ENCODE measurements at regions not wholly inside any gene's neighbourhood (a gene's known extent, or its start where the extent isn't known, plus 50 kb on each side); places are given as distances from the start of the nearest gene placed in this dataset.

DNA sequence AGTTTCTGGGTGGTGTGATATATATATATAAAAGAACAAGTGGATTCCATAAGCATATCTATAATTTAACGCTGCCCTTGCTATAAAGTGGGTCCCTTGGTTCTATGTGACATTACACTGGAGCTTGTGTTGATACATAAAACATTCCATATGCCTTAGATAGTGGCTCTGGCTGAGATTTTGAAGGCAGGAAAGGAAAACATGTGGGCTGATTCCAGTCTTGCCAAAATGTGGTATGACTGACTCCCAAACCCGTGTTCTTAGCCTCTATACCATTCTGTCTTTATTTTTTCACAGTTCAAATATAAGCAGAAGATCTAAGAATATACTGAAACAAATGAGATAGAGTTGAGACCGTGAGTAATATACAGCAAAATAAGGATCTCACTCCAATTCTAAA lies 522.8 kb upstream of the LRRC4C start:
- ATAC-seq, result no peak

DNA sequence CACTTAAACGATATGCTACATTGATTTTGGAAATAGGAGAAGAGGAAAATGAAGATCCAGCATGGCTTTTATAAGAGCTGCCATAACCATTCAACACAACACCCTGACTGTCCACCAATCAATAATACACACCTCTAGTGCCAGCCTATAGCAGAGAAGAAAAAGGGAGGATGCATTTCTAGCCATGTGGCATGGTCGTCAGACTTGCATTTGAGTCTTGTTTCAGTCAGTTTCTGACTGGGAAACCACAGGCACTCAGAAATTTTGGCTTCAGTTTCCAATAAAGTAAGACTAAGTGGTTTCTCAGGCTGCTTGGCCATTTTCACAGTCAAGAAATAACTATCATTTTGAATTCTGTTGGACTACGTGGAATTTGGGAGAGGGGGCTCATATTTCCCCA lies 523.5 kb upstream of the LRRC4C start:
- no peak for ATAC-seq

DNA sequence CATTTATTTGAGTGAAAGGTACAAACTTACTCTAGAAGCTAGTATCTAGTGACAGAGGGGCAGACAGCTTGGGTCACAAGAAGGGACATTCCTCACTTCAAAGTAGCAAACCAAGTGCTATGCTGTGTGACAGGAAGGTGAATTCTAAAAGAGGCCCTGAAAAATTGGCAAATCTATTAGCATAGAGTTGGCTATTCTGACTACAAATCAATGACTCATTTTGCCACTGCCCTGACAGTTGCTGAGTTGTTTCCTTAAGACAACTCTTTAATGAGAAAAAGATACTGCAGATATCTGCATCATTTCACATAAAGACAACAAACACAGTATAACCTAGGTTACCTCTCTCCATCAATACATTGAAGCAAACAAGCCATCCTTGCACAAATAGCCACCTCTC lies 524.0 kb upstream of the LRRC4C start:
- no peak for ATAC-seq

DNA sequence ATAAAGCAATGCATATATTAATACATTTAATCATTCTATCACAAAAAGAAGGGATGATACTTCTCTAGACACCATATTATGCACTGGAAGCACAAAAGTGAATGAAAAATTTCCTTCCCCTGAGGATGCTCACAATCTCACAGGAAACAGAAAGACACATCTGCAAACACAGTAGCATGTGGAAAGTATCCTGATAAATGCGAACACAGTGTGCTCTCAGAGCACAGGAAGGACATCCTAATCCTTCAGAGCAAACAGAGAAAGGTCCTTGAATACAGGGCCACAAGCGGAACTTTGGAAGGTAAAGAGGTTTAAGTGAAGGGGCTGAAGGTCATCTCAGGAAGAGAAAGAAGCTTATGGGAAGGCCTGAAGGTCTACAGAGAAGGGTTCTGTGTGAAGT lies 524.6 kb upstream of the LRRC4C start:
- ATAC-seq, result no peak

DNA sequence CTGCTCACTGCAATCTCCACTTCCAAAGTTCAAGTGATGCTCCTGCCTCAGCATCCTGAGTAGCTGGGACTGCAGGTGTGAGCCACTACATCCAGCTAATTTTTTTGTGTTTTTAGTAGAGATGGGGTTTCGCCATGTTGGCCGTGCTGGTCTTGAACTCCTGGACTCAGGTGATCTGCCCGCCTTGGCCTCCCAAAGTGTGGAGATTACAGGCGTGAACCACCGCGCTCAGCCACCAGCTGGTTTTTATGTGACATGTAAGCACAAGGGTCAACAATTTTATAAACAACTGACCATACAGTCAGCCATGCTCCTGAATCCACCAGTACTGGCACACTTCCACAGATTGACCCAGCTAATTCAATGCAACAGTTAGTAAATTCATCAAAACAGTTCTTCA lies 526.3 kb upstream of the LRRC4C start:
- no peak for ATAC-seq

DNA sequence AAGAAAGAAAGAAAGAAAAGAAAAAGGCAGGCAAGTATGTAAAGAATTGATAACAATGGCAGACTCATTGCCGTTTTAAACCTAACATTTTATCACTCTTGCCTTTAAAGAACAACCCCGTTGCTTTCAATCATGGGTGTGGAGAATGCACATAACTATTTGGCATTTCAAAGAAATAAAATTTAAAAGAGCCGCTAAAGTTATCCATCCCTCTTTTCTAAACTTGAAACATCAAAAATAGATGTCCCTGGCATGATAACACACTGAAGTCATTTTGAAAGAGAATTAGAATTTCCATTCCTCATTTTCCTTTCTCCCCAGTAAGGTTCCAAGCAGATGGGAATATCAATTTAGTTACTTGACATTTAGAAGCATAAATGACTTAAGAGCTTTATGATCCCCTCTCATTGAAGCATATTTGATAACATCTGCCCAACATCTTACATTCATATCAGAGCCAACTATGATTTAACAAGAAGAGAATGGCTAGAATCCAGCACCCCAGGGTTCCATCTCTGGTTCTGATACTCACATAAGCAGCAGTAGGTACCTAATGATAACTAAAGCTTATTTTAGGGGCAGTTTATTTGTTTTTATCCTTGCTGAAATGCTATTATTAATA lies 529.6 kb upstream of the LRRC4C start:
- no peak for ATAC-seq

DNA sequence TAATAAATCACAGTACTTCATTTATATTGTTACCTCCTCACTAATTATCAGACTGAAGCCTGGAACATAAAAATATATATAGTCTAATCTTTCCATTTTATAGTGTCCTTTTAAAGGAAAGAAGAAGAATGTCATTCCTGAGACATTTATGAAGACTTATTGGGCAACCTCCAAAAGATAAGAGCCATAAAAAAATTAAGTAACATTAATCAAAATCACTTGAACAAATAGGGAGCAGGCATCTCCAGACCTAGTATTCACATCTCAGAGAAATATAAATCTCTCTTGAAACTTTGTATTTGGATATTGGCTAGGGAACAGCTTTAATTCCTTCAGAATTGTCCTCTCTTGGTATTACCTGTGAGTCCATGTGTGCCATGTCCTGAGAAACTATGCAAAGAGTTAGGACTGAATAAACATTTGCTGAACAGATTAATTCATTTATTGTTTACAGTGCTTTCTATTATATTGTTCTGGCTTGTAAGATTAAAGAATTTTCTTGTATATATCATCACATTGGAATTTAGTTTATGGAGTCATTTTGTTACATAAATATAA lies 530.5 kb upstream of the LRRC4C start:
- ATAC-seq, result no peak

DNA sequence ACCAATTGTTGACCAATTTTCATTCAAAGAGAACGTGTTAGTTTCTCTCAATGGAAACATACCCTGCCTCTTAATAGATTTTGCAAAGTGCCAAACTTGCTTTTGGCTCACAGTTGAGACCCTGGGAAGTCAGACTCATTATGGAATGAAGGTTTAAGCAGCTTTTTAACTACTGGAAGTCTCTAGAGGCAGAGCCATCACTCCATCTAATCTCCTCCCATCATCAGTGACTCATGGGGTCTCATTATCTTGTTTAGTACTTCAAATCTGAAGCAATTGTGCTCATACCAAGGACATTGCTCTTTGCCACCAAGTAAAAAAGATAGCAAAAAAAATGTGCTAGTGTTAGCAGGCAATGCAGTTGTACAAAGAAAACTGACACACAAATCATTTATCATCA lies 537.1 kb upstream of the LRRC4C start:
- no peak for ATAC-seq

DNA sequence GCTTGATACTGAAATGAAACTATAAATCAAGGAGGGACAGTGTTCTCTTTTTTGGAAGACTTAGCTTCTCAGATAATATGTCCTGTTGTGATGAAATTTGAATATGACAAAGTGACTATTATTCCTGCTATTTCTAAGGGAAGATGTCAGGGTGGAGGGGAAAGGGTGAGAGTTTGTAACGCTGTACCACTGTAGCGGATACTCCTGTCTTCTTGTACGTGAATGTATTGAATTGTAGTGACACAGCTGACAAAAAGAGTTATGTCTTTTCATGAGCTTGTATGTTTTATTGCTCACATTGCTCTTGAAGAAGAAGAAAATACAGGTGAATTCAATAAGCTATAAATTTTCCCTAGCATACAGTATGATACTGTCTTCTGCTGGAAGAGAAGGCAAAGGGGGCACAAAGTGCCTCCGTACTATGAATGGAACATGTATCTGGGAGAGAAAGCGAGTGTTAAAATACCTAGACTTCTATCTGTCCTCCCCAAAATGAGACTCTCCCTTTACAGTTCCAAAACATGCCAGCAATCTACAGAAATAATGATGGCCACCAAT lies 538.5 kb upstream of the LRRC4C start:
- ATAC-seq, result no peak

DNA sequence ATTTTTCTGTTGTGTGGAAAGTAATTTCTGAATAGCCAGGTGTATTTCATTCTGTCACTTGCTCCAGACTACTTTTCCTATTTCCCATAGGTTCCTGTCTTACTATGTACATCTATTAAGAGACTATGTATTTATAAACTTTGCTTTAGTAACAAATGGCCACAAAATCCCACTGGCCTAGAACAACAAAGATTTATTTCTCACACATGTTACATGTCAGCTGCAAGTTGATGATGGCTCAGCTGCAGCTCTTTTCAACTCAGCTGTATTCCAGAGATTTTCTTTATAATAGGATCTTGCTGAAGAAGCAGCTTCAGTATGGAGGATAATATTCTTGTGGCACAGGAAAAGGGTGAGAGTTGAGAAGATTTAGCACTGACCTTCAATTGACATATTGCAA lies 539.6 kb upstream of the LRRC4C start:
- no peak for ATAC-seq

DNA sequence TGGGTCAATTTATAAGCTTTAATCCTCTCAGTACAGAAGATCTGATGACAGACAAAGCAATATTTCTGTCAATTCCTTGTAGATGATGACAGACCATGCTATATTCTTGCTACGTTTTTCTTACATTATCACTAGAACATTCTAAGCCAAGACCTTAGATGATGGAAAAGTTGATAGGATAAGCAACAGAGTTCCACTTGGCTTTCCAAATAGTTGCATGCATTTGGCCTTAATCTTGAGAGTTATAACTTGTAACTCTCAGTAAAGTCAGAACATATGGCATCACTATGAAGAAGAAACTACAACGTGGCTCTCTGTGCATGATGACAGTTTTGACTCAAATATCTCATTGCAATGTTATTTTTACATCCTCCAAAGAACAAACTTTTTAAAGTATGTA lies 544.3 kb upstream of the LRRC4C start:
- no peak for ATAC-seq

DNA sequence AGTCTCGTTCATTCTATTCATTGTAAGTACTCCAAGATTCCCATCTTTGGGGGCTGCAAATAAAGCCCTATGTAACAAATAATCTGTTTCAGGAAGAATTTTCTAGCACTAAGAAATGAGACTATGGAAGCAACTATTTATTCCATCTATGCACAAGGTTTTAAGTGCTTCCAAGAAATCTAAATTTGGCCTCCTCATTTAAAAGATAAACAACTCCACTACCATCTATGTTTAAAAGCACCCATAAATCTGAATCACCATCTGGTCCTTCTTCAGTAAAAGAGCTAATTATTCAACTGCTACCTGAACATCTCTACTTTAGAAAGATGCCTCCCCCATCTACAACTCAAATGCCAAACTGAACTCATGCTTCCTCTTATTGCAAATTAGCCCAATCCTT lies 547.3 kb upstream of the LRRC4C start:
- no peak for ATAC-seq

DNA sequence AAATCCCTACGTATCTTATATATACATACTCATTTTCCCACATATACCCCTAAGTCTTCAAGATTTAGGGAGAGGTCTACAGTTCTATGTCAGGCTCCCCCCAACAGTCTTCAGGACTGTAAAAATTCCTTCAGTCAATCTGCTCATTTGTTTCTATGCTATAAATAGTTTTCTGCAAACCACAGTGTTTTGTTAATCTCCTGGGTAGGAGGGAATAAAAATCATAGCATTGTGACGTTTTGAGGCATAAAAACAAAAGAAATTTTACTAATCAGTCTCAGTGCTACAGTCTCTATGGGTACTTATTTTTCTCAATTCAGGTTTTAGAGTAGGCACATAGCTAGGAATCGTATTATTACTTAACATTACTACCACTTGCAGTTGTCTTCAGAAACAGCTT lies 552.8 kb upstream of the LRRC4C start:
- ATAC-seq, result no peak

DNA sequence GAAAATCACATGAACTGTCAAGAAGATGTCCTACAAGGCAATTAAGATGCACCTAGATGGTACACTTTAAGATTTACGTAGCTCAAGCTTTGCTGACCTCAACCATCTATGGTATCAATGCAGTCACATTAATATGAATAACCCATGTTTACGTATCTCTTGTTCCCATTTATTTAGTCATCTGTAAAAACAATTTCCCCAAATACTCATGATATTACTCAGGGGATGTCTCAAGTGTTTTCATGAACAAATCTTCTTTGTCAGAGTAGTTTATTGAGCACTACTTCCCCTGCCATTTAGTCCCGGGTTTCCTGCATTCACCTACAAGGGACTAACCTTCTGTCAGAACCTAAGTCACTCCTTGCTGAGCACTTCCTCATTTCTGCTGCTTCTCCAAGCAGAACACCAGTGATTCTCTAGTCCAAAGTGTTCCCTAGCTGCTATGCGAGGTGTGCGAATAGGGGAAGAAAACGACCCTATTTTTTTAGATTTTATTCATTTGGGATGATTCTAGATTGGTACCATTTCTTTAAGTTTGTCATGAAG lies 554.3 kb upstream of the LRRC4C start:
- ATAC-seq, result no peak

DNA sequence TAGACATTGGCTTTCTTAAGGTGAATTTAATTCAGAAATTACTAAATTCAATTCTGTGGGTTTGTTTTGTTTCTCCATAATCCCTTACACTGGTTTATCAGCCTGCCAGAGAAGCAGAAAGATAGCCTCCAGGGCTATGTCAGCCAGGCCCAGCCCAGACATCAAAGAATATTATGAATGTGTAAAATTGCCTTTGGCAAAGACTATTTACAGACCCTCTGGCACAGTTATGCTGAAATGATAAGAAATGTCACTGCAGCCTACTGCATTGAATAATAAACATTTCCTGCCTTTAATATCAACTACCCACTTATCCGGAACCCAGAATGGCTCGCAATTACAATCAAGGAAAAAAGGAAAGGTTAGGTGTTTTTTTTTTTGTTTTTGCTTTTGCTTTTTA lies 562.5 kb upstream of the LRRC4C start:
- no peak for ATAC-seq

DNA sequence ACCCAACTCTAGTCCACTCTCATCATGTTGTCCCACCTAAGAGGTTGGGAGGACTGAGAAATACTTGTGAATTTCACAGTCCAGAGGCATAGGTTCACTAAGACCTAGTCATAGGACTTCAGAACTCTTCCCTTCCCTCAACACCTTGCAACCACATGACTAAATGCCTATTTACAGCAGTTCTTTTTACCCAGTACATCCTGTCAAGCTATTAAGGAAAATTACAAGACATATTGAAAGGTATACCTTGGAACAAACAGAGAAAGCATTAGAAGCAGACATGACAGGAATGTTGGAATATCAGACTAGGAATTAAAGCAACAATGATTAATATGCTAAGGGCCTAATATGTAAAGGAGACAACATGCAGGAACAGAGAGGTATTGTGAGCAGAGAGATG lies 563.8 kb upstream of the LRRC4C start:
- ATAC-seq, result no peak

DNA sequence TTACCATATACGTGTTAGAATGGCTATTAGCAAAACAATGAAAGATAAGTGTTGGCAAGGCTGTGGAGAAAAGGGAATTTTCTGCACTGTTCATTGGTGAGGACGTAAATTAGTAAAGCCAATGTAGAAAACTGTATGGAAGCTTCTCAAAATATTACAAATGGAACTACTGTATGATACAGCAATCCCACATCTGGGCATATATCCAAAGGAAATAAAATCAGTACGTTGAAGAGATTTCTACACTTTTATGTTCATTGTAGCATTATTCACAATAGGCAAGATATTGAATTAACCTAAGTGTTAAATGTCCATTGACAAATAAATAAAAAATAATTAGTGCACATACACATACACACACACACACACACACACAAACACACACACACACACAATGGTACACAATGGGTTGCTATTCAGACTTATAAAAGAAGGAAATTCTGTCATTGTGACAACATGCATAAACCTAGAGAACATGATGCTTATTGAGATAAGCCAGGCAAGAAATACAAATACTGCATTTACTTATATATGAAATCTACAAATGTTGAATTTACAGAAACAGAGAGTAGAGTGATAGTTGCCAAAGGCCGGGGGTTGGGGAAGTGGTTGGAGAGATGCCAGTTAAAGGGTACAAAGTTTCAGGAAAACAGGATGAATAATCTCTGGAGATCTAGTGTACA lies 565.8 kb upstream of the LRRC4C start:
- no peak for ATAC-seq

DNA sequence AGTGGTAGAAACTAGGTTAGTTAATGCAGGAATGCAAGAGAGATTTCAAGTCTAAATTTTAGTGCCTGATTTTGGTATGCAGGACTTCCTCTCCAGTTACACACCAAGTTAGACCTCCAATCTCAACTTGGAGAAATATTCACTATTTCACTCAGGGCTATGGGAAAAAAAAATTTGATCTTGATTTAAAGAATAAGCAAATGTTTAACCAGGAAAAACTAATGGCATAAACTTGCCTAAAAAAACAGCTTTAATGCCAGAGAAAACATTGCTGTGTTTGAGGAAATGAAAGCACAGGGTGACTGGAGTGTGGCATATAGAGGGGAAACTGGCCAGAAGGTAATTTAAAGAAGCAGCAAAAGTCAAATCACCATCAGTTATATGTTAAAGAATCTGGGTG lies 575.4 kb upstream of the LRRC4C start:
- ATAC-seq, result no peak

DNA sequence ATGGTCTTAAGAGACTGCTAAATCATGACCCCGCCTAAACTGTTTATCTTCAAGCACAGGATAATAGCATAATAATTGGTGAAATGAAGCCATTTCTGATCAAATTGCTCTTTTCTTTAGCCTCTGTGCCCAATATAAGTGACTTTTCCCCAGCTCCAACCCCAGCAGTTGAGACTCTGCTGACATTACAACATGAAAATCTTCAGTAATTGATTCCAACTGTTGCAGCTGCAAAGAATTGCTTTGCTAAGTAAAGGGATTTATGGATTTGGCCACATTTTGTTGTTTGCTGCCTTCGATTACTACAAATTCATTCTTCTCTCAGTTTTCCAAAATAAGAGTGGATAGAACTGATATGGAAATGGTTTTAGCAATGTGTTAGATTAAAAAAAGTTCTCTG lies 576.7 kb upstream of the LRRC4C start:
- no peak for ATAC-seq

DNA sequence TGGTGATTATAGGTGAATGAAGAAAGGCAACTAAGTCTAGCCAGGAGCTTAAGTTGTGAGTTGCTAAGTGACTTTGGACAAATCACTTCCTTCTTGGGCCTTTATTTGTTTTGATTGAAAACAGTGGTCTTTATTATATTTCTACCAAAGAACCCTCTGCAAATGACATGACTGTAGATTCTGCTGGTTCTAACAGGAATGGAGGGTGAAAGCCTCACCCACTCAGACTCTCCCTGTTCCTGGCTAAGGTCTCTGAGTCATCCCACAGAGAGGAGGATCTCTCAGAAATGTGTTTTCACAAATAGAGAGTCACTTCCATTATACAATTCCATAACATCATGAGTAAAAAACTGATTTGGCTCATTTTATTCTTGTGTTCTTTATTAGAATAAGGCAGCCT lies 583.9 kb upstream of the LRRC4C start:
- ATAC-seq, result no peak

DNA sequence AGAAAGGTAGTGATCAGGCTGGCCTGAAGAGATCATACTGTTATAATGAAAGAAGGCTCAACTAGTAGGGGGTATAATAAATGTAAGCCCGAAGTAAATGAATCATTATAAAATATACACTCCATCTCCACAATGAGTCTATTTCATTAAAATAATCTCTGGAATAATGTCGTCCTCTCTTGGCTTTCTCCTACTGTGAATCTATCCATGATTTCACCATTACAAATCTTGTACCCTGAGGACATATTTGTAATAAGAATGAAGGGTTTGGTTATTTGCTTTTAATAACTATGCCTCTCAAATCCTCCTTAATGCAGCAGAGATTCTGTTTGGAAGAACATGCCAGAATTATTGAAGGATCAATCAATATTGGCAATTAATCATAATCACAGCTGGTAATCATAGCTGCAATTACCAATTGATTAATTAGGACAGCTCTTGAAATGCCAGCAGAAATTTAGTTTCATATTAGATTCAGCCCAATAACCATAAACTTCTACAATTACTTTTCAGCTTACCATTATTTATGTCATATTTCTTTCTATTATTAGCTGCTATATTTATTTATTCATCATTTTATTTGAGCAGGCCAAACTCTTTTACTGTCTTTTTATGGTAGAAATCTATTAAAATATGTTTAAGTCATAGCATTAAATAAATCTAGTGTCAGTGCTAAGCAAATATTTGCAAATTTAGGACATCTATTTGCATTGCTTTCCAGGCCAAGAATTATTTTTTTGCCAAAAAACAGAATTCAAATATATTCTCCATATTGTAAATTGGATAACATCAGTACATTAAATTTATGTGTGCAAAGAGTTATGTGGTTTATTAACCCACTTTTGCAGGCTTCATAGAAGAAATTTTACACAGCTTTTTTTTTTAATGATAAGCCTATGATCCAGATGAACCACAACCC lies 588.4 kb upstream of the LRRC4C start:
- ATAC-seq, result no peak

DNA sequence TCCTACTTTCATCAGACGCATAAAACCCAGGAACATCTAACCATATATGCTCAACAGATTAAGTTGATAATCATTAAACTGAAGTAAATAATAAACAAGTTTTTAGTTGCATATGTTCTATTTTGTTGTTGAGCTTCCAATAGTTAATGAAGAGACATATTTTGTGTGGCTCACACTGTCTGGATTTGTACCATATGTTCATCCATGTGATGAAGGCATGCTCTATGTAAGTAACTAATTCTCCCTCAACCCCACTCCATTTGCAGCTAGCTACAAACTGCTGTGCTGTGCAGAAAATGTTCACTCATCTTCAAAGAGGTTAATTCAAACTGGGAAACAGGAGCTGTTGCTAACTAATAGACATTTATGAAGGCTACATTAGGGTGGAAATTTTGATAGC lies 589.7 kb upstream of the LRRC4C start:
- ATAC-seq, result no peak

DNA sequence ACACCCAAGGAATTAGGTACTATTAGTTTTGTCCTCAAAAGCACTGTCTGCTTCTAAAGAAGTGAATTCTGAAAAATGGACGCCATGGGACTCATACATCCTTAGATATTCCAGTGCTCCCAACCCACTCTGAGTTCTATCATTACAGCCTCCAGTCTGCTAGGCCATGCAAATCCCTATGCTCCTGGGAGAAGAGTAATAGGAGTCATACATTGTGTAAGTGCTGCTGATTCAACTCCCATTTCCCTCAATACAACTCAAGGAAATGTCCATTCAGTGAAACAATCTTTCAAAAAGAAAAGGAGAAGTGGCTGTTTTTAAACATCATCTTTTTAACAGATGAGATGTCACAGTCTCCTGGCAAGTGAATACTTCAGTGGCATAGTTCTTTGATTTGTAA lies 590.2 kb upstream of the LRRC4C start:
- ATAC-seq, result no peak

Measured in esophagus mucosa (tissue), 1 donor.